Skeletal muscle cell (primary cell): ENCODE measurements at regions not wholly inside any gene's neighbourhood (a gene's known extent, or its start where the extent isn't known, plus 50 kb on each side); places are given as distances from the start of the nearest gene placed in this dataset.
A peak's percentile ranks its signal among the peaks of the same experiment; 100 is the strongest.
"Not testable (repeated sequence)": the region's sequence is repeated elsewhere in the genome, so short reads cannot be mapped to it uniquely, and the experiment has no call there.

Experiments used
- DNase-seq: peaks from one replicate; pipeline ENCODE4 v3.0.0-alpha.2; 2010; ENCODE audit warnings: low read depth
- H3K4me3 ChIP-seq: 2 replicates; pipeline ENCODE4 v1.5.1; 2011; ENCODE audit warnings: low read depth, mild to moderate bottlenecking, control low read depth, low read length, moderate library complexity

DNA sequence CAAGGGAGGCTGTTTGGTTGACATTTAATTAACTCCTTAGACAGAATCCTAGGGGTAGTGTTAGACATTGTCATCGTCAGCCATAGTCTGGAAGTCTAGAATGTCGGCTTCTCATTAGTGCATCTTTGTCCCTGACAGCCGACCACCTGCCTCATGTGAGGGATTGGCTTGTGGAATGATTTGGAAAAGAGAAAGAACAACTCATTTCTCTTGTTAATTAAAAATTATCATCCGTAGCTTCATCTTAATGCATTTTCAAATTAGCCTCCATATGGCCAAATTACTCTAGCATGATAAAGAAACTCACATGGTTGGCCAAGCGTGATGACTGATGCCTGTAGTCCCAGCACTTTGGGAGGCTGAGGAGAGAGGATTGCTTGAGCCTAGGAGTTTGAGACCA lies 97.7 kb upstream of the PARD3 start:
- no peak overlapping the region for H3K4me3 ChIP-seq

DNA sequence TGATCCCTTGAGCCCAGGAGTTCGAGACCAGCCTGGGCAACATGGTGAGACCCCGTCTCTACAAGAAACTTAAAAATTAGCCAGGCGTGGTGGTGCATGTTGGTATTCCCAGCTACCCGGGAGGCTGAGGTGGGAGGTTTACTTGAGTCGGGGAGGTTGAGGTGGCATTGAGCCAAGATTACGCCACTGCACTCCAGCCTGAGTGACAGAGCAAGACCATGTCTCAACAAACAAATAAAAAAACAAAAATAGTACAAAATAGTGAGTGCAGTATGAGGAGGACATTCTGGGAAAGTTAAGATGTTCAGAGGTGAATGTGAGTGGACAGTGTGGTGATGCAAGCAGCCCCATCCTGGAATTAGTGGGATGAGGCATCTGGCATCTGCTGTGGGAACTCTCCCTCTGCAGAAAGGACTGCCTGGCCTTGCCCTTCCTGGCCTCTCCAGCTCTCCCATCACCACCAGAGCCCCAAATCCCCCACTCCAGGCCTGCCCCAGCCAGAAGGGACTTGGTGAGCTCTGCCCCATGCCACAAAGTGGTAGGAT lies 96.6 kb upstream of the PARD3 start:
- DNase-seq: peak; percentile 49
- no peak overlapping the region for H3K4me3 ChIP-seq

More for the DNA sequence above, 97.7 kb upstream of the PARD3 start:
- no peak for DNase-seq

DNA sequence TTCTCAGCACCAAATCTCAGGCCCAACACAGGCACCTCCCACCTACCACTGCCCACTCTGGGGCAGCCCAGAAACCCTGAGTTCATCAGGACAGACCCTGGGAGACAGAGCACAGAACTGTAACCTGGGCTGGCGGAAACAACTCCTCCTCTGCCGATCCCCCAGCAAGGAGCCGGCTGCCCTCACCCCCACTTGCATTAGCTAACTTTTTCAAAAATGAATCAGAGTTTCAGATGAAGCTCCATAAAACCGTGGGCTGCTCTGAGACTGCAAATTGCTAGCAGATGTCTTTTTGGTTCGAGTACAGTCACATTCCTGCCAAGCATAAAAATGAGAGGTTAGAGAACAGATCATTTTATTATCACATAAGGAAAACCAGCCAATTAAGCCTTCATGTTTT lies 93.4 kb upstream of the PARD3 start:
- DNase-seq: peak; percentile 62
- no peak overlapping the region for H3K4me3 ChIP-seq

DNA sequence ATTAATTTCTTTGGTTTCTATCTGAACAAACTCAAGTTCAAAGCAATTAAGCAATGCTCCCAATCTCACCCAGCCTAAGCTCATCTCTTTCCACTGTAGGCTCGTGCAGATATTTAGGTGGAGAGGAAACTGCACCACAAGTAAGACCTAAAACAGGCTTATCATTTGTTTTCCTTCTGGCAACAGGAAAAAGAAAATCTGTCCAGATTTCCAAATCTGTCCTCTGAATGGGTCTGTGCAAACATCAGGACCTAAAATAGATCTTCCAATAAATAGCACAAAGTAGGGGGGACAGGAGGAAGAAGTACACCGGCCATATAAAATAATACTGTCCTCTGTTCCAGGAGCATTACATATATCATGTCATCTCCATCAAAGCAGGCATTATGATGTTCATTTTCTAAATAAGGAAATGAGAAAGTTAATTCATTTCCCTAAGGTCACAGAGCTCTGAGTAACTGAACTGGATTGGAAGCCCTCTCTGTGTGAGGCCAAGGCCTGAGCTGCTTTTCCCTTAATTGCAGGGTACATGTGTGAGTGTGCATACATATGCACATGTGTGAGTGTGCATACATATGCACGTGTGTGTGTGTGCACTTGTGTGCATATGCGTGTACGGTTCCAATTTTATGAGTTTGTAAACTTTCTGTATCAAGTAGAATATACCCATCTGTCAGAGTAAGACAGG lies 92.8 kb upstream of the PARD3 start:
- H3K4me3 ChIP-seq: no peak overlapping the region
- no peak for DNase-seq

GRCh38 chr10:34906067-34906965 lies 91.2 kb upstream of the PARD3 start:
- H3K4me3 ChIP-seq: no peak overlapping the region
- DNase-seq: no peak

GRCh38 chr10:34905200-34905927 lies 90.3 kb upstream of the PARD3 start:
- H3K4me3 ChIP-seq: no peak overlapping the region
- DNase-seq: no peak

DNA sequence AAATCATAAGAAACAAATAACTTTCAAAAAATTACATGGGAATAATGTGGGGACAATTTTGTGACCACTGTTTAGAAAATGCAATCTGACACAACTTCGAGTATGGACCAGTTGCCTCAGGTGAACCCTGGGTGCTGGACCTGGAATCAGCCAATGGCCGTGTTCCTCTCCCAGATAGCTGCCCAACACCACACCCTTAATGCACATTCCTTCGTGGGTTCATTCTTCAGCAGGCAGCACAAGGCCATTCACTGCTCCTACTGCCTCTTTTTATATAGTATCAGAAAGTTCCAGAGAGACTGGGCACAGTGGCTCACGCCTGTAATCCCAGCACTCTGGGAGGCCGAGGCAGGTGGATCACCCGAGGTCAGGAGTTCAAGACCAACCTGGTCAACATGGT lies 89.1 kb upstream of the PARD3 start:
- no peak for DNase-seq
- no peak overlapping the region for H3K4me3 ChIP-seq

DNA sequence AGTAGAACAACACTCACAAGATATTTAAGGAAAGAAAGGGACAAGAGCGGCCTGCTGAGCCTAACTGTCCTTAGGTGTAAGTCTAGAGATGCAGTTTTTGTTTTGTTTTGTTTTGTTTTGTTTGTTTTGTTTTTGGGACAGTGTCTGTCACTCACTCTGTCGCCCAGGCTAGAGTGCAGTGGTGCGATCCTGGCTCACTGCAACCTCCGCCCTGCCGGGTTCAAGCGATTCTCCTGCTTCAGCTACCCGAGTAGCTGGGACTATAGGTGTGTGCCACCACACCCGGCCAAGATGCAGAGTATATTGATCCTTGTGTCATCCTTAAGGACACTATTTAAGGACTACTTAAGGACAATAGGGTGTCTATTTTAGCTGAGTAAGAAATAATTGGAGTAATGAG lies 84.1 kb upstream of the PARD3 start:
- H3K4me3 ChIP-seq: no peak overlapping the region
- DNase-seq: no peak

DNA sequence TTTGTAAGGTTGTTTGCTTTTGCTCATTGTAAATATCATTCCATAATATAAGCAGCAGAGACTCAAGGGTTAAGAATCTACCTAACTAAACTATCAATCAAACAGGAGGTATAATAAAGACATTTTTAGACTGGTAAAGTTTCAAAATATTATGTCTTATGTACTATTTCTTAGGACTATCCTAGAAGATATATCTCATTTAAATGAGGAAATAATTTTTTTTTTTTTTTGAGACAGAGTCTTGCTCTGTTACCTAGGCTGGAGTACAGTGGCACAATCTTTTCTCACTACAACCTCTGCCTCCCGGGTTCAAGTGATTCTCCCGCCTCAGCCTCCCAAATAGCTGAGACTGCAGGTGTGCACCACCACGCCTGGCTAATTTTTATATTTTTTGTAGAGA lies 80.9 kb upstream of the PARD3 start:
- no peak overlapping the region for H3K4me3 ChIP-seq
- DNase-seq: no peak

DNA sequence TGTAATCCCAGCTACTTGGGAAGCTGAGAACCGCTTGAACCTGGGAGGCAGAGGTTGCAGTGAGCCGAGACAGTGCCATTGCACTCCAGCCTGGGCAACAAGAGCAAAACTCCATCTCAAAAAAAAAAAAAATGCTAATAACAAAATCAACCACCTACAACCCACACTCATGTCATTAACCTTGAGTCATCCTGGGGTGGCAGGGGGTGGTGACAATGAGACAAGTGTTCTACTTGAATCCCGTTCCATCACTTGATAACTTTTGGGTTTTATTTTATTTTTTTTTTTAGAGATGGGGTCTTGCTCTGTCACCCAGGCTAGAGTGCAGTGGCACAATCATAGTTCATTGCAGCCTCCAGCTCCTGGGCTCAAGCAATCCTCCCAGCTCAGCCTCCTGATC lies 80.0 kb upstream of the PARD3 start:
- DNase-seq, H3K4me3 ChIP-seq: not testable (repeated sequence)

DNA sequence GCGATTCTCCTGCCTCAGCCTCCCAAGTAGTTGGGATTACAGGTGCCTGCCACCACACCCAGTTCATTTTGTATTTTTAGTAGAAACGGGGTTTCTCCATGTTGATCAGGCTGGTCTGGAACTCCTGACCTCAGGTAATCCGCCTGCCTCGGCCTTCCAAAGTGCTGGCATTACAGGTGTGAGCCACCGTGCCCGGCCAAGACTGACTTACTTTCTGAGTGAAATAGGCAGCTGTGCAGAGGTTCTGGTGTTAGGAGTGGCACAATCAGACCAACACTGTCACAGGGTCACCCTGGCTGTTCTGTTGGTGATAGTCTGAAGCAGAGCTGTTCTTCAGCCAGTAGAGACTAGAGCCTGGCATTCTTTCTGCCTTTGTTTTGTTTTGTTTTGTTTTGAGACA lies 77.4 kb upstream of the PARD3 start:
- DNase-seq, H3K4me3 ChIP-seq: not testable (repeated sequence)

DNA sequence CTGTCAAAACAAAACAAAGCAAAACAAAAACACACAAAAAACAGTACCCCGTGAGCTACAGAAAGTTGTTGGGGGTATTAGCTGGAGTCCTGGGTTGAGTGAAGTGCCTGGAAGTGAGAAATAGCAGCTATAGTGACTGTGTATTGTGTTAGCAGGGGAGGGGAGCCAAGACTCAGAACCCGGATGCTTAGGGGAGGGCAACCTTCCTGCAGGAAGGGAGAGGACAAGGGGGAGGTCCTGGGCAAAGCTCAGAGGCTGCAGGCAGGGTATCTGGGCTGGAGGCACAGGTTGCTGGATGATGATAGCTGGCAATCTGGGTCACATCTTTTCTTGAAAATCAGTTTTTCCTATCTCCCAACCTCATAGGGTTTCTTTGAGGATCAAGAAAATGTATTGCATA lies 75.8 kb upstream of the PARD3 start:
- no peak overlapping the region for H3K4me3 ChIP-seq
- DNase-seq: no peak

GRCh38 chr10:34889004-34889869 lies 74.1 kb upstream of the PARD3 start:
- DNase-seq: no peak
- no peak overlapping the region for H3K4me3 ChIP-seq

DNA sequence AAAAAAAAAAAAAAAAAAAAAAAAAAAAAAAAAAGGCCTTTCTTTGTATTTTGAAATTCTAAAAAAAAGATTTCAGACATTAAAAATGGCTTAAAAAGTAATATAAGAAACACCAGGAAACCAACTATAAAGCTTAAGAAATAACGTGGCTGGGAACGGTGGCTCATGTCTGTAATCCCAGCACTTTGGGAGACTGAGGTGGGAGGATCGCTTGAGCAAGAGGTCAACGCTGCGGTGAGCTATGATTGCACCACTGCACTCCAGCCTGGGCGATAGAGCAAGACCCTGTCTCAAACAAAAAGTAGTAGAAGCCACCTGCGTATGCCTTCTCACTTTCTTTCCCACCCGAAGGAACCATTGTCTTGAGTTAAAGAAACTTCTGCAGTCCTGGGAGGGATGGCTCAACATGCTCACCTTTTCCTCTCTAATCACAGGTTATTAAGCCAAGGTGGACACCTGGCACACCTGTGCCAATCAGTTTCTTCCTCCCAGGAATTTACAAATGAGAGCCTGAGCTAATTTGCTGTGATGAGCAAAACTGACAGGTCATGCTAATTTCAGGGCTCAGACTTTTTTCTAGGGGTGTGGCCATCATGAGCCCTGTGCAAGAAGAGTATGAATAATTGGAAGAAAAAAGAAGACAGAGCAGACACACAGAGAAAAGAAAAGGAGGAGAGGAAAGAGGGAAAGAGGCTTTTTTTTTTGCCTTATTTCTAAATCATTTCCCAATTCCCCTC lies 72.0 kb upstream of the PARD3 start:
- no peak overlapping the region for H3K4me3 ChIP-seq
- no peak for DNase-seq

DNA sequence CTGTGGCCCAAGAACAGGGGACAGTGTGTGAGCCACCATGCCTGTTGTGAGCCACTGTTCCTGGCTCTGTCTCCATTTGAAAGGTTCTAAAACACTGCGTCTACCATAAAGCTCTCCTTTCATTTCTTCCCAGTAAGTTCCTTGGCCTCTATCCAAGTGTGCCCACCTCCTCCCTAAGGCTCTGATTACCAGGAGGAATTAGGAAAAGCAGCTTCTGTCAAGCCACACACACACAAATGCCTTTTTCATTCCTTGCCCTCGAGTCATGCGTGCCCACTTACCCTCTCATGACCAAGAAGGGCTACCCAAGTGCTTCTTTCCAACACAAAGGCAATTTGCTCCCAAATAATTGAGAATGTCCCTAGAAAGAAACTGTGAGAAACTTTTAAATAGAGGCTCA lies 70.8 kb upstream of the PARD3 start:
- H3K4me3 ChIP-seq: no peak overlapping the region
- no peak for DNase-seq

GRCh38 chr10:34885011-34885410 lies 69.9 kb upstream of the PARD3 start:
- no peak overlapping the region for H3K4me3 ChIP-seq
- no peak for DNase-seq

- no peak for DNase-seq
These were observed 69.3 kb upstream of the PARD3 start for GRCh38 chr10:34884272-34884952.

DNA sequence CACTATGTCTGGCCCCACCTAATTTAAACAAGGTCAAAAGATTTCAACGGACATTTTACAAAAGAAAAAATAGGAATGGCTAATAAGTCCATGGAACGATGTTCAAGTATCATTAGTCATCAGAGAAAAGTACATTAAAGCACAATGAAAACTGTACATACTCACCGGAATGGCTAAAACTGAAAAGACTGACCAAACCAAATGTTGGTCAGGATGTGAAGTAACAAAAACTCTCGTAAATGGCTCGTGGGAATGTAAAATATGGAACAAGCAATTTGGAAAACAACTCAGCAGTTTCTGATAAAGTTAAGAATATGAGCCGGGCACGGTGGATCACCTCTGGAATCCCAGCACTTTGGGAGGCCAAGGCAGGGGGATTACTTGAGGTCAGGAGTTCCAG lies 65.7 kb upstream of the PARD3 start:
- no peak overlapping the region for H3K4me3 ChIP-seq
- no peak for DNase-seq

More at GRCh38 chr10:34884272-34884952, 69.3 kb upstream of the PARD3 start:
- H3K4me3 ChIP-seq: no peak overlapping the region
